Heart left ventricle (tissue), 16 donors: ENCODE measurements at regions not wholly inside any gene's neighbourhood (a gene's known extent, or its start where the extent isn't known, plus 50 kb on each side); places are given as distances from the start of the nearest gene placed in this dataset.

ENCODE experiments used
- ATAC-seq, 4 donors: fragments of 200-7000 bp; cut with Tn5 transposase; one replicate each; pipeline ENCODE4 v1.9.1; 2020 to 2022; ENCODE audit warnings: moderate library complexity in 4 of 4, mild to moderate bottlenecking in 3 of 4, moderate number of reproducible peaks in 1 of 4
- DNase-seq, 5 donors: peaks; one replicate each; pipeline ENCODE4 v3.0.0-alpha.2; 2020
- H3K27ac ChIP-seq, 12 donors: fragments of 200-600 bp; sonication (generic) in 4 of 12; one replicate each; pipeline versions ENCODE4 v1.5.0 to v1.8.0; 2016 to 2022; ENCODE audit warnings: mild to moderate bottlenecking in 2 of 12
- H3K27me3 ChIP-seq, 9 donors: fragments of 200-600 bp; sonication (generic) in 2 of 9; one replicate each; pipeline versions ENCODE4 v1.5.1 to v1.8.0; 2016 to 2022; ENCODE audit warnings: mild to moderate bottlenecking in 3 of 9
- H3K36me3 ChIP-seq, 9 donors: fragments of 200-600 bp; sonication (generic) in 2 of 9; one replicate each; pipeline versions ENCODE4 v1.5.0 to v1.8.0; 2018 to 2022; ENCODE audit warnings: mild to moderate bottlenecking in 2 of 9
- H3K4me1 ChIP-seq, 12 donors: fragments of 200-600 bp; sonication (generic) in 4 of 12; one replicate each; pipeline versions ENCODE4 v1.5.0 to v1.8.0; 2016 to 2022; ENCODE audit warnings: mild to moderate bottlenecking in 3 of 12
- H3K4me3 ChIP-seq, 12 donors: fragments of 200-600 bp; sonication (generic) in 4 of 12; one replicate each; pipeline versions ENCODE4 v1.5.0 to v1.8.0; 2017 to 2022; ENCODE audit warnings: mild to moderate bottlenecking in 9 of 12, moderate library complexity in 4 of 12
- H3K9me3 ChIP-seq, 12 donors: fragments of 200-600 bp; sonication (generic) in 4 of 12; one replicate each; pipeline versions ENCODE4 v1.5.0 to v1.8.0; 2016 to 2022; ENCODE audit warnings: mild to moderate bottlenecking in 1 of 12
- POLR2A ChIP-seq, 2 donors: fragments of 450-650 bp; IDR thresholded peaks; one replicate each; pipeline ENCODE4 v1.6.1; 2017; ENCODE audit warnings: antibody characterized with exemption in 2 of 2, mild to moderate bottlenecking in 2 of 2, moderate library complexity in 2 of 2
- WGBS, 4 donors: extraction: QIAGEN DNeasy Blood & Tissue Kit in 2 of 4; methylation state at CpG; one replicate each; pipeline versions ENCODE4 v1.1.5 to v1.1.7; 2013 to 2018; 5-methylcytosine and 5-hydroxymethylcytosine counted together
- intact Hi-C, 10 donors: fragments of 100-400 bp; cut with DNase I; formaldehyde crosslinking; loops; one replicate each; pipeline versions ENCODE4 v1.11.1 to v1.14.2; 2022
- TF ChIP-seq, protein P1 (sequence below), 12 donors: fragments of 200-600 bp; sonication (generic) in 4 of 12; IDR thresholded peaks; one replicate each; pipeline versions ENCODE4 v1.5.0 to v1.8.0; 2018 to 2022; ENCODE audit warnings: antibody characterized with exemption in 12 of 12, mild to moderate bottlenecking in 5 of 12
- donor health status: ischemic (EF 13 %, LVEDD 7.1; RV severe dilation, severe dysfunction).
- donor health status: healthy with polysubstance abuse.
- donor health status: DM: no; HTN: yes; CAD: no.
- donor health status: DM: no; HTN: no; CAD: no.
- donor health status: ischemic (EF 25% LVEDD 6.9; RV normal size, moderate dysfunction).
- donor health status: ischemic (EF 25% LVEDD 5.7; RV mildly dilated, moderate dysfunction).
- donor health status: healthy.
- donor health status: DM: yes; HTN: yes; CAD: no.
- donor health status: ischemic (EF 35%, LVEDD 5.7; RV mildly dilated, moderate dysfunction).
- donor health status: nonischemic (EF 11% LVEDD 7.7; RV severe dilation, severe dysfunction).
- donor health status: DM: yes; HTN: yes; CAD: no.
- donor health status: PGD.
- donor health status: ischemic (EF 29% LVEDD 5.4; RV normal size, mild dysfunction).
- donor health status: nonischemic (EF 23%, LVEDD 6.1; RV moderate dilation, normal function).

DNA sequence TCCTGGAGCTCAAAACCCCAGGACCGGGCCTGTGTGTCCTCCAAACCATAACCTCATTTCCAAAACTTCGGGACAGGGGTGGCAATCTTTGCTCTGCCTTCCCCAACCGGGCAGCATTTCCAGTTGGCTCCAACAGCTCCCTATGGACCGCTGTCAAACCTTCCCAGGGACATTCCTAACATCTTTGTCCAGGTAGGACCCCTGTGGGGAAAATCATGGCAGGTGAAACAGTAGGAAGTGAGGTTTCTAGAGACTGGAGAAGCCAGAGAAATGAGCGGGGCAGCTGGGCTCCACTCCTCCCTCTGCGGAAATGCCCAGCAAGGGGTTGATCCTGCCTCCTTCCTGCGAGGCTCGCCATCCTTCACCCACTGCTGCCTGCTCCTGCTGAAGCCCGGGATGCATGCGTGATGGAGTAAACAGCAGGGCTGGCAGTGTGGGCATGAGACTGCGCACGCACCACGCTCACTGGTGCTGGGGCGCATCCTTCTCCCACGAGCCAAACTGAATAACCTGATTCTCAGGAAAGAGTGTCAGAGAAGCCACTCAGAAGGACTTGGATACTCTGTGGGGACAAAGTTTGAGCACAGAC lies 136.4 kb downstream of the BUD13 start:
- Histone ChIP-seq H3K4me1 (no peaks in the 10 kb centered on the region), H3K9me3 (peaks cover 0 to 3% (median 0%) of the 10 kb centered on the region in 12 donors), H3K27ac (no peak overlapping the region), H3K27me3 (peaks cover 0 to 4% (median 0%) of the 10 kb centered on the region in 9 donors), H3K36me3 (no peaks in the 10 kb centered on the region), H3K4me3 (no peak overlapping the region)
- ATAC-seq (no peak), DNase-seq (peak in 1 of 5 donors; percentile 7)
- intact Hi-C loops: loop anchor here in 1 of 10 donors (5.0 kb wide), 1 partner anchor 184 kb away; no protein-coding TSS in a partner anchor
- 80 to 83% (median 82%) methylated on average over 14 to 15 of the region's 15 CpGs for WGBS, 4 donors
- TF ChIP-seq POLR2A (IDR thresholded peaks at IDR 0.05): no peak
- TF ChIP-seq, protein P1, sequence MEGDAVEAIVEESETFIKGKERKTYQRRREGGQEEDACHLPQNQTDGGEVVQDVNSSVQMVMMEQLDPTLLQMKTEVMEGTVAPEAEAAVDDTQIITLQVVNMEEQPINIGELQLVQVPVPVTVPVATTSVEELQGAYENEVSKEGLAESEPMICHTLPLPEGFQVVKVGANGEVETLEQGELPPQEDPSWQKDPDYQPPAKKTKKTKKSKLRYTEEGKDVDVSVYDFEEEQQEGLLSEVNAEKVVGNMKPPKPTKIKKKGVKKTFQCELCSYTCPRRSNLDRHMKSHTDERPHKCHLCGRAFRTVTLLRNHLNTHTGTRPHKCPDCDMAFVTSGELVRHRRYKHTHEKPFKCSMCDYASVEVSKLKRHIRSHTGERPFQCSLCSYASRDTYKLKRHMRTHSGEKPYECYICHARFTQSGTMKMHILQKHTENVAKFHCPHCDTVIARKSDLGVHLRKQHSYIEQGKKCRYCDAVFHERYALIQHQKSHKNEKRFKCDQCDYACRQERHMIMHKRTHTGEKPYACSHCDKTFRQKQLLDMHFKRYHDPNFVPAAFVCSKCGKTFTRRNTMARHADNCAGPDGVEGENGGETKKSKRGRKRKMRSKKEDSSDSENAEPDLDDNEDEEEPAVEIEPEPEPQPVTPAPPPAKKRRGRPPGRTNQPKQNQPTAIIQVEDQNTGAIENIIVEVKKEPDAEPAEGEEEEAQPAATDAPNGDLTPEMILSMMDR (IDR thresholded peaks at IDR 0.05): no peak

DNA sequence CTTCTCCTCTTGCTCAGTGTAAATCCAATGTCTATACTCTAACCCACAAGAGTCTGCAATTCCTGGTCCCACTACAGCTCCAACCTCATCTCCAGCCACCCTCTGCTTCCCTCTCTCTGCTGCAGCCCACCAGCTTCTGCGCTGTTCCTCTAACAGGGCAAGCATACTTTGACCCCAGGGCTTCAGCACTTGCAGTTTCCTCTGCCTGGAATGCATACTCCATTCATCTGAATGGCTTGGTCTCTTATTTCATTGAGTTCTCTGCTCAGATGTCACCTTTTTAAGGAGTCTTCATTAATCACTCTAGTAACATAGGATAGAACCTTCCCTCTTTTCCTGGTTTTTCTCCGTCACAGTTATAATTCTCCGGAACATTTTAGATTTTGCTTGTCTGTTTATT lies 141.6 kb downstream of the BUD13 start:
- WGBS, 4 donors: 65 to 82% (median 73%) methylated on average over 3 of the region's 3 CpGs
- H3K27ac ChIP-seq: no peak overlapping the region
- no peak overlapping the region for H3K4me3 ChIP-seq
- no peaks in the 10 kb centered on the region for H3K4me1 ChIP-seq
- TF ChIP-seq, protein P1 (IDR thresholded peaks at IDR 0.05): no peak
- no peak for TF ChIP-seq POLR2A (IDR thresholded peaks at IDR 0.05)
- H3K36me3 ChIP-seq: no peaks in the 10 kb centered on the region
- ATAC-seq (no peak), DNase-seq (no peak)
- intact Hi-C loops: no loop called here
- H3K27me3 ChIP-seq: peaks cover 0 to 3% (median 0%) of the 10 kb centered on the region in 9 donors
- H3K9me3 ChIP-seq: peaks cover 0 to 15% (median 0%) of the 10 kb centered on the region in 12 donors

DNA sequence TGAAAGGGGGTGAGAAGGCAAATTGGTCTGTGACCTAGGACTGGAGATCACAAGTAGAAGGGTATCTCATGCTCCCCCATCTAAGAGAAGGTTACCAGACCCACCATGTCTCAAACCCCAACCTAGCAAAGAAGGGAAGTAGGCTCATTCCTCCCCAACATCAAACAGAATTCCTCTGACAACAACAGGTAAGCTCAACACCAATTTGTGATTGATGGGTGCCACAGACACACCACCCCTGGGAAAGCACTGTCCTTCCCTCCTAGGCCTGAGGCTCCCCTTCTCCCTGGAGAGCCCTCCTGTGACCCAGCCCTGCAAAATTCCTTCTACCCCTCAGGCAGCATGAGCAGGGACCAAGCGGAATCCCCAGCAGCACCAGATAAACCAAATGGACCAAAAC lies 154.3 kb downstream of the BUD13 start:
- intact Hi-C loops: no loop called here
- H3K4me1 ChIP-seq: no peaks in the 10 kb centered on the region
- TF ChIP-seq, protein P1 (IDR thresholded peaks at IDR 0.05): no peak
- no peak for TF ChIP-seq POLR2A (IDR thresholded peaks at IDR 0.05)
- DNase-seq: no peak
- no peaks in the 10 kb centered on the region for H3K36me3 ChIP-seq
- no peaks in the 10 kb centered on the region for H3K9me3 ChIP-seq
- H3K4me3 ChIP-seq: no peak overlapping the region
- no peak overlapping the region for H3K27ac ChIP-seq
- no peak for ATAC-seq
- H3K27me3 ChIP-seq: peaks cover 0 to 14% (median 0%) of the 10 kb centered on the region in 9 donors
- WGBS, 4 donors: 63 to 94% (median 77%) methylated on average over 1 of the region's 1 CpG

- WGBS, 4 donors: 62 to 74% (median 68%) methylated on average over 5 to 7 of the region's 7 CpGs
- no peak for TF ChIP-seq POLR2A (IDR thresholded peaks at IDR 0.05)
- TF ChIP-seq, protein P1 (IDR thresholded peaks at IDR 0.05): no peak
- peak in 2 of 5 donors; percentile 1 to 2 for DNase-seq
- ATAC-seq: no peak
- Histone ChIP-seq H3K4me3 (no peak overlapping the region), H3K27me3 (peaks cover 0 to 21% (median 0%) of the 10 kb centered on the region in 9 donors), H3K4me1 (no peaks in the 10 kb centered on the region), H3K9me3 (no peaks in the 10 kb centered on the region), H3K36me3 (no peaks in the 10 kb centered on the region), H3K27ac (no peak overlapping the region)
- intact Hi-C loops: no loop called here
Measured at GRCh38 chr11:116615211-116615865, 157.4 kb downstream of the BUD13 start.
